BJ (cell line): ENCODE measurements at regions not wholly inside any gene's neighbourhood (a gene's known extent, or its start where the extent isn't known, plus 50 kb on each side); places are given as distances from the start of the nearest gene placed in this dataset.
A peak's percentile ranks its signal among the peaks of the same experiment; 100 is the strongest.

ENCODE experiments used
- CTCF ChIA-PET: fragments of 350-600 bp; formaldehyde crosslinking; extraction: SDS; loops from one replicate; lab custom pipeline; 2021; ENCODE audit warnings: antibody characterized with exemption, inconsistent platforms; lab: Yijun Ruan, JAX
- POLR2A ChIA-PET: fragments of 300-600 bp; sonication (Branson Sonifier 250); formaldehyde crosslinking; extraction: SDS; loops from one replicate; lab custom pipeline; 2021; ENCODE audit warnings: antibody characterized with exemption; lab: Charles Lee
- DNase-seq: peaks from one replicate; pipeline ENCODE4 v3.0.0-alpha.2; 2011; ENCODE audit warnings: low read depth
- H3K27me3 ChIP-seq: 2 replicates; pipeline ENCODE4 v1.6.0; 2011; ENCODE audit warnings: low read length; ENCODE audit not compliant: control insufficient read depth, insufficient read depth
- H3K36me3 ChIP-seq: 2 replicates; pipeline ENCODE4 v1.5.1; 2011; ENCODE audit warnings: low read length; ENCODE audit not compliant: control insufficient read depth, insufficient read depth
- H3K4me3 ChIP-seq: 2 replicates; pipeline ENCODE4 v1.5.1; 2011; ENCODE audit warnings: low read depth, mild to moderate bottlenecking, control low read depth, low read length
- TF ChIP-seq, protein P1 (sequence below): IDR thresholded peaks from 2 replicates; pipeline ENCODE4 v1.5.1; 2011; ENCODE audit warnings: low read depth, mild to moderate bottlenecking, control low read depth, inconsistent platforms, low read length, moderate library complexity; ENCODE audit not compliant: insufficient read depth

DNA sequence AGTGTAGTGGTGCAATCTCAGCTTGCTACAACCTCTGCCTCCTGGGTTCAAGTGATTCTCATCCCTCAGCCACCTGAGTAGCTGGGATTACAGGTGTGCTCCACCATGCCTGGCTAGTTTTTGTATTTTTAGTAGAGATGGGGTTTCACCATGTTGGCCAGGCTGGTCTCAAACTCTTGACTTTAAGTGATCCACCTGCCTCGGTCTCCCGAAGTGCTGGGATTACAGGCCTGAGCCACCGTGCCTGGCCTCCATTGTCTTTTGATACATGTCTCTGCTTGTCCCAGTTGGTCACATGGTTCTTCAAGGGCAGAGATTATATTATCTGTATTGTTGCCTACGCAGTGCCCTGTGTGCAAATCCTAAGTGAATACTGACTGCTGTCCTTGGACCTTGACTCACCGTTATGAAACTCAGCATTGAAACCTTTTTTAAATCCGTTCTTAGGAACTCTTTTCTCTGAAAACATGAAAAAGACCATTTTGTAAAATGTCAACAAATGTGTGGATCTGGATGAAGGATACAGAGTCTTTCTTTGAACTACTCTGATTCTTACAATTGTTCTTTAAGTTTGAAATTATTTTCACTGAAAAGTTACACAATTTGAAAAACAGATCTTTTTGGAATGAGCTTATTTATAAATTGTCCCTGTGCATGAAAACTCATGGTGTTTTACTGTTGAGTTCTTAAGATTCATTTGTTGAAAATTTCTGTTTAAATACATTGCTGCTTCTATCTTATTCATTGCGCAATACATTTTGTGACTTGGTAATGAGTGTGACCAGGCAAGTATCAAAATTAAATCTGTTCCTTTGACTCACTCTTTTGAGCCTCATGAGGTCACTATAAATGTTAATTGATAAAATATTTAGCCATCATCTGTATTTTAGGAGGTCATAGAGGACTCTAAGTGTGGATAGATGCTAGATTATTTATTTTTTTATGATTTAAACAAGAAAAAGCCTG, 293.5 kb downstream of the UTRN start:
- Histone ChIP-seq H3K36me3 (peaks cover 2% of the 10 kb centered on the region), H3K4me3 (no peak overlapping the region), H3K27me3 (no peaks in the 10 kb centered on the region)
- ChIA-PET CTCF (interaction anchor here (0.6 to 1.2 kb wide), 3 partner anchors 11 to 1055 kb away, joined by 3 read pairs; no protein-coding TSS in a partner anchor), POLR2A (interaction anchor here (0.6 kb wide), 1 partner anchor 1216 kb away, joined by 4 read pairs; no protein-coding TSS in a partner anchor)
- TF ChIP-seq, protein P1, sequence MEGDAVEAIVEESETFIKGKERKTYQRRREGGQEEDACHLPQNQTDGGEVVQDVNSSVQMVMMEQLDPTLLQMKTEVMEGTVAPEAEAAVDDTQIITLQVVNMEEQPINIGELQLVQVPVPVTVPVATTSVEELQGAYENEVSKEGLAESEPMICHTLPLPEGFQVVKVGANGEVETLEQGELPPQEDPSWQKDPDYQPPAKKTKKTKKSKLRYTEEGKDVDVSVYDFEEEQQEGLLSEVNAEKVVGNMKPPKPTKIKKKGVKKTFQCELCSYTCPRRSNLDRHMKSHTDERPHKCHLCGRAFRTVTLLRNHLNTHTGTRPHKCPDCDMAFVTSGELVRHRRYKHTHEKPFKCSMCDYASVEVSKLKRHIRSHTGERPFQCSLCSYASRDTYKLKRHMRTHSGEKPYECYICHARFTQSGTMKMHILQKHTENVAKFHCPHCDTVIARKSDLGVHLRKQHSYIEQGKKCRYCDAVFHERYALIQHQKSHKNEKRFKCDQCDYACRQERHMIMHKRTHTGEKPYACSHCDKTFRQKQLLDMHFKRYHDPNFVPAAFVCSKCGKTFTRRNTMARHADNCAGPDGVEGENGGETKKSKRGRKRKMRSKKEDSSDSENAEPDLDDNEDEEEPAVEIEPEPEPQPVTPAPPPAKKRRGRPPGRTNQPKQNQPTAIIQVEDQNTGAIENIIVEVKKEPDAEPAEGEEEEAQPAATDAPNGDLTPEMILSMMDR: no peak
- DNase-seq: peak; percentile 35

DNA sequence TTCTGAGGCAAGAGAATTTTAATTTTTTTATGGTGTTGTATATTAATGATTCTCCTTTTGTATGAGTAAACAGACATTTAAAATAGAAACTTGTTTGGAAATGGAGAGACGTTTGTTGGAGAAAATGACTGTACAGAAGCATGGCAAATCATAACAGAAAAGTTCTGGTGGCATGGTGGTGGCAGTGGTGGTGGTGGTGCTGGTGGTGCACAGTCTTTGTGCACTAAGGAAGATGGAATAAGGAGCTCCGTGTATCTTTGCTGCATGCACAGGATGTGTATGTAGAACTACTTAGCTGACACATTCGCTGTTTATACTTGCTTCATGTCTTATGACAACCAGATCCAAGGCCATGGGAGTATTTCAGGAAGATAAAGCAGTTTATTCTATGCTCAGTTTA, 294.9 kb downstream of the UTRN start:
- Histone ChIP-seq H3K36me3 (peaks cover 2% of the 10 kb centered on the region), H3K4me3 (no peak overlapping the region), H3K27me3 (no peaks in the 10 kb centered on the region)
- DNase-seq: no peak
- POLR2A ChIA-PET: no interaction called here
- CTCF ChIA-PET: no interaction called here
- TF ChIP-seq, protein P1: no peak

DNA sequence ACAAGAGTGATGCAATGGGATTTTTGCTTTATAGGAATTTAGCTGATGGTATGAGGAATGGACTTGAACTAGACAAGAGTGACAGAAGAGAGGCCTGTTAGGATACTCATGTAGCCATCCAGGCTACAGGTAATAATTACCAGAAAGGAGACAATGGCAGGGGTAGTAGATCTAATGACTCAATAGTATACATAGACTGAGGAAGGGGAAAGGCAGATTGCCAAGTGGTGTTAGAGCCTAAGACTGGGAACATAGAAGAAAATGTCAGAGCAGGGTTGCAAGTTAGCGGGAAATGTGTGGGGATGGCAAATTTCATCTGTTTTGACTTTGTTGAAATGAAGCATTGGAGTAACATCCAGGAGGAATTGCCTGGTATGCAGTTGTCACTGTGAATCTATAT, 295.6 kb downstream of the UTRN start:
- TF ChIP-seq, protein P1: no peak
- ChIA-PET POLR2A (no interaction called here), CTCF (interaction anchor here (1.2 kb wide), 1 partner anchor 1123 kb away, joined by 3 read pairs; no protein-coding TSS in a partner anchor)
- Histone ChIP-seq H3K36me3 (peaks cover 2% of the 10 kb centered on the region), H3K4me3 (no peak overlapping the region), H3K27me3 (no peaks in the 10 kb centered on the region)
- DNase-seq: no peak

DNA sequence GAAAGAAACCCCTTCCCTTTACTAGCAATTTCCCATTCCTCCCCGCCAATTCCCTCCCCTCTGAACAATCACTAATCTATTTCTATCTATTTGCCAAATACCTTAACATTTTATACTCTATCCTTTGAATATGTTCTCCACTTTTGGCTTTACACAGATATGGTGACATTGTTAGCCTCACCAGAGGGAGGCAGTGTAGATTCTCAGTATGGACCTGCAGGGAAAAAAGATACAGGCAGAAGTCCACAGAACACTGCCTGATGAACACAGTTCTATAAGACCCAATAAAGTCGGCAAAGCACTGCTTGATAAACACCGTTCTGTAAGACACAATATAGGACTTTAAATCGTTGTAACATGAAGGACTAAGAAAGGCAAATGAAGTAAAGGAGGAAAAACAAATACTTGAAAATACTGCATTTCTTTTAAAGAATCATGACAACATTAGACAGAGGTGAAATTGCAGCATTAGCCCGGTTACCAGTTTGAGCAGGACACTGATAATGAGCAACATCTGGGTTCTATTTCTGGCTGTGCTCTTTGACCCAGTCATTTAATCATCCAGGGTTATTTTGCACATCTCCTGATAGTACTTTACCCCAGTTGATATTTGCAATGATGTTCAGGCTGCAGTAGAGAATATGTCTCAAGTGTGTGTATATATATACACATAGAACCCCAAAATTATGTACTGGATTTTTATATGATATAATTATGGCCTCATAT, 296.8 kb downstream of the UTRN start:
- H3K27me3 ChIP-seq: no peaks in the 10 kb centered on the region
- peaks cover 2% of the 10 kb centered on the region for H3K36me3 ChIP-seq
- POLR2A ChIA-PET: no interaction called here
- no peak overlapping the region for H3K4me3 ChIP-seq
- CTCF ChIA-PET: interaction anchor here (0.7 to 1.2 kb wide), 5 partner anchors 14 to 1122 kb away, joined by 3 to 4 read pairs (median 3); no protein-coding TSS in a partner anchor
- TF ChIP-seq, protein P1: peak; percentile 55
- no peak for DNase-seq
